H1 (cell line): ENCODE measurements at regions not wholly inside any gene's neighbourhood (a gene's known extent, or its start where the extent isn't known, plus 50 kb on each side); places are given as distances from the start of the nearest gene placed in this dataset.

ENCODE experiments used
- CTCF ChIP-seq, 3 experiments: IDR thresholded peaks; 1 replicate in 2 of 3; 2 replicates in 1 of 3; pipeline versions ENCODE4 v1.5.1 to v1.6.1; 2011; ENCODE audit warnings: low read length in 3 of 3, mild to moderate bottlenecking in 3 of 3, inconsistent platforms in 2 of 3, low read depth in 1 of 3, moderate library complexity in 1 of 3; ENCODE audit not compliant: insufficient read depth in 1 of 3; ENCODE audit errors: control extremely low read depth in 1 of 3
- E2F6 ChIP-seq: IDR thresholded peaks from 2 replicates; pipeline ENCODE4 v1.6.1; 2012; ENCODE audit warnings: inconsistent platforms
- FOSL1 ChIP-seq: IDR thresholded peaks from 2 replicates; pipeline ENCODE4 v1.6.1; 2011; ENCODE audit warnings: mild to moderate bottlenecking, low read depth, low read length, moderate library complexity; ENCODE audit not compliant: insufficient read depth
- NRF1 ChIP-seq: IDR thresholded peaks from 2 replicates; pipeline ENCODE4 v1.6.1; 2011; ENCODE audit warnings: mild to moderate bottlenecking, low read depth, low read length, improper control_type of control experiment
- PHF8 ChIP-seq: fragments of 200-600 bp; sonication (generic); conservative IDR thresholded peaks from 2 replicates; pipeline ENCODE4 v1.7.1; 2012; ENCODE audit warnings: low read depth, mild to moderate bottlenecking, inconsistent platforms, low read length, moderate library complexity
- RNF2 ChIP-seq: fragments of 200-900, 300-1000 bp; sonication (generic); IDR thresholded peaks from 2 replicates; pipeline ENCODE4 v1.7.1; 2016; ENCODE audit warnings: borderline replicate concordance, low read depth, mild to moderate bottlenecking, antibody characterized with exemption, low read length; ENCODE audit not compliant: poor library complexity, severe bottlenecking; ENCODE audit errors: missing control alignments

GRCh38 chr10:78807504-78808203 is 261.1 kb upstream of the ZMIZ1 start (continued):
- no peak for TF ChIP-seq E2F6
- TF ChIP-seq FOSL1, result no peak
- TF ChIP-seq PHF8, result no peak
- no peak for TF ChIP-seq NRF1
- TF ChIP-seq RNF2, result no peak
- TF ChIP-seq CTCF (IDR thresholded peaks at IDR 0.05; ENCODE audit: control extremely low read depth in 1 of 3, insufficient read depth in 1 of 3, low read depth in 1 of 3, low read length in 3 of 3), result no peak
